Chondrocyte (in vitro differentiated cells): ENCODE measurements at regions not wholly inside any gene's neighbourhood (a gene's known extent, or its start where the extent isn't known, plus 50 kb on each side); places are given as distances from the start of the nearest gene placed in this dataset.

Source experiments
- DNase-seq: peaks from one replicate; pipeline ENCODE4 v3.0.0; 2021; ENCODE audit warnings: mixed read lengths, low spot score
- H3K27ac Mint-ChIP-seq: one replicate; pipeline ENCODE4 v1.8.0; 2021; ENCODE audit warnings: mild to moderate bottlenecking, moderate library complexity, mixed read lengths; ENCODE audit not compliant: unreplicated experiment
- H3K27me3 Mint-ChIP-seq: 2 replicates; pipeline ENCODE4 v1.8.0; 2021; ENCODE audit warnings: low read depth, mixed read lengths
- H3K36me3 Mint-ChIP-seq: 2 replicates; pipeline ENCODE4 v1.8.0; 2021; ENCODE audit warnings: low read depth, mixed read lengths
- H3K4me1 Mint-ChIP-seq: 2 replicates; pipeline ENCODE4 v1.8.0; 2021; ENCODE audit warnings: low read depth, mild to moderate bottlenecking, mixed read lengths
- H3K4me3 Mint-ChIP-seq: one replicate; pipeline ENCODE4 v1.8.0; 2021; ENCODE audit warnings: mild to moderate bottlenecking, moderate library complexity, mixed read lengths; ENCODE audit not compliant: unreplicated experiment
- H3K9me3 Mint-ChIP-seq: 2 replicates; pipeline ENCODE4 v1.8.0; 2021; ENCODE audit warnings: low read depth, mixed read lengths
- CTCF ChIP-seq: fragments of 200-600 bp; sonication (generic); IDR thresholded peaks from 2 replicates; pipeline ENCODE4 v1.5.0; 2021; ENCODE audit warnings: antibody characterized with exemption, mild to moderate bottlenecking, moderate library complexity

GRCh38 chr9:119933191-119933590, 564.0 kb upstream of the BRINP1 start:
- Mint-ChIP-seq H3K4me1 (no peaks in the 10 kb centered on the region), H3K9me3 (peaks cover 9% of the 10 kb centered on the region), H3K36me3 (no peaks in the 10 kb centered on the region), H3K27ac (no peak overlapping the region), H3K27me3 (peaks cover 21% of the 10 kb centered on the region), H3K4me3 (no peak overlapping the region)
- DNase-seq = no peak
- TF ChIP-seq CTCF = no peak

GRCh38 chr9:119924736-119925135, 555.5 kb upstream of the BRINP1 start:
- no peak overlapping the region for H3K4me3 Mint-ChIP-seq
- TF ChIP-seq CTCF = no peak
- DNase-seq = no peak
- H3K4me1 Mint-ChIP-seq = no peaks in the 10 kb centered on the region
- H3K9me3 Mint-ChIP-seq = peaks cover 15% of the 10 kb centered on the region
- no peaks in the 10 kb centered on the region for H3K36me3 Mint-ChIP-seq
- H3K27me3 Mint-ChIP-seq = peaks cover 29% of the 10 kb centered on the region
- H3K27ac Mint-ChIP-seq = no peak overlapping the region

- H3K27me3 Mint-ChIP-seq = peaks cover 14% of the 10 kb centered on the region
- no peaks in the 10 kb centered on the region for H3K4me1 Mint-ChIP-seq
- H3K9me3 Mint-ChIP-seq = peaks cover 9% of the 10 kb centered on the region
- no peak for DNase-seq
- H3K36me3 Mint-ChIP-seq = no peaks in the 10 kb centered on the region
- H3K27ac Mint-ChIP-seq = no peak overlapping the region
- TF ChIP-seq CTCF = no peak
- H3K4me3 Mint-ChIP-seq = no peak overlapping the region
Measured at GRCh38 chr9:119917175-119917574, 547.9 kb upstream of the BRINP1 start.

- TF ChIP-seq CTCF = no peak
- H3K36me3 Mint-ChIP-seq = peaks cover 6% of the 10 kb centered on the region
- DNase-seq = no peak
- no peaks in the 10 kb centered on the region for H3K4me1 Mint-ChIP-seq
- peaks cover 16% of the 10 kb centered on the region for H3K9me3 Mint-ChIP-seq
- no peak overlapping the region for H3K27ac Mint-ChIP-seq
- H3K4me3 Mint-ChIP-seq = no peak overlapping the region
- H3K27me3 Mint-ChIP-seq = peaks cover 2% of the 10 kb centered on the region
Measured at GRCh38 chr9:119907056-119907455, 537.8 kb upstream of the BRINP1 start.

GRCh38 chr9:119905724-119906123, 536.5 kb upstream of the BRINP1 start:
- no peak for TF ChIP-seq CTCF
- peaks cover 2% of the 10 kb centered on the region for H3K27me3 Mint-ChIP-seq
- no peaks in the 10 kb centered on the region for H3K4me1 Mint-ChIP-seq
- H3K27ac Mint-ChIP-seq = no peak overlapping the region
- no peak overlapping the region for H3K4me3 Mint-ChIP-seq
- H3K9me3 Mint-ChIP-seq = peaks cover 21% of the 10 kb centered on the region
- H3K36me3 Mint-ChIP-seq = peaks cover 6% of the 10 kb centered on the region
- DNase-seq = no peak
